Adrenal gland (tissue), 9 donors: ENCODE measurements at regions not wholly inside any gene's neighbourhood (a gene's known extent, or its start where the extent isn't known, plus 50 kb on each side); places are given as distances from the start of the nearest gene placed in this dataset.

Experiments
- DNase-seq, 7 donors: peaks; one replicate each; pipeline ENCODE4 v3.0.0-alpha.2; 2019 to 2020
- H3K27ac ChIP-seq, 5 donors: fragments of 200-600 bp; sonication (generic) in 4 of 5; 1 replicate in 3 of 5; 2 replicates in 2 of 5; pipeline versions ENCODE4 v1.5.1 to v1.8.0; 2016 to 2020; ENCODE audit warnings: mild to moderate bottlenecking in 1 of 5
- H3K27me3 ChIP-seq: fragments of 200-600 bp; 2 replicates; pipeline ENCODE4 v1.8.0; 2021
- H3K36me3 ChIP-seq, 2 donors: fragments of 200-600 bp; replicated peaks in 1 of 2; 1 replicate in 1 of 2; 2 replicates in 1 of 2; pipeline versions ENCODE4 v1.5.1 to v1.8.0; 2018 to 2022
- H3K4me1 ChIP-seq, 2 donors: fragments of 200-600 bp; replicated peaks in 1 of 2; 1 replicate in 1 of 2; 2 replicates in 1 of 2; pipeline versions ENCODE4 v1.5.1 to v1.8.0; 2018 to 2021
- H3K4me3 ChIP-seq, 4 donors: fragments of 200-600 bp; sonication (generic) in 3 of 4; one replicate each; pipeline ENCODE4 v1.5.1; 2016 to 2018
- H3K9me3 ChIP-seq, 3 donors: fragments of 200-600 bp; sonication (generic) in 1 of 3; replicated peaks in 1 of 3; 1 replicate in 2 of 3; 2 replicates in 1 of 3; pipeline versions ENCODE4 v1.5.1 to v1.8.0; 2016 to 2021
- CTCF ChIP-seq, 6 experiments: fragments of 450-650 bp in 4 of 6; fragments of 200-600 bp in 2 of 6; sonication (generic) in 1 of 6; IDR thresholded peaks; 1 replicate in 5 of 6; 2 replicates in 1 of 6; pipeline versions ENCODE4 v1.5.1 to v1.8.0; 2016 to 2021; ENCODE audit warnings: antibody characterized with exemption in 6 of 6, mild to moderate bottlenecking in 2 of 6, moderate library complexity in 1 of 6
- POLR2A ChIP-seq, 2 donors: fragments of 450-650 bp; IDR thresholded peaks; one replicate each; pipeline ENCODE4 v1.6.1; 2017; ENCODE audit warnings: antibody characterized with exemption in 2 of 2, mild to moderate bottlenecking in 2 of 2, moderate library complexity in 1 of 2
- WGBS, 4 donors: extraction: QIAGEN DNeasy Blood & Tissue Kit in 2 of 4; methylation state at CpG; one replicate each; pipeline versions ENCODE4 v1.1.5 to v1.1.7; 2013 to 2017; 5-methylcytosine and 5-hydroxymethylcytosine counted together
- intact Hi-C, 2 donors: fragments of 100-400 bp; cut with DNase I; formaldehyde crosslinking; loops; one replicate each; pipeline versions ENCODE4 v1.14.1 to v1.15.0; 2022 to 2023
- donor health status: healthy with polysubstance abuse.
- donor health status: Bipolar disorder and iron deficiency.
- donor health status: DM: yes; HTN: yes; CAD: no.
- donor health status: DM: no; HTN: no; CAD: no.
- donor health status: DM: no; HTN: no; CAD: no.

- intact Hi-C loops, result no loop called here
- Histone ChIP-seq H3K9me3 (no peaks in the 10 kb centered on the region), H3K4me3 (no peak overlapping the region), H3K36me3 (no peaks in the 10 kb centered on the region), H3K4me1 (no peaks in the 10 kb centered on the region), H3K27me3 (no peaks in the 10 kb centered on the region), H3K27ac (no peak overlapping the region)
- WGBS, 4 donors, result 73 to 77% (median 76%) methylated on average over 6 of the region's 6 CpGs
- peak in 1 of 7 donors; percentile 1 for DNase-seq
- no peak for TF ChIP-seq POLR2A (IDR thresholded peaks at IDR 0.05)
- no peak for TF ChIP-seq CTCF (IDR thresholded peaks at IDR 0.05)
These were observed 198.2 kb downstream of the ERMARD start for GRCh38 chr6:169949511-169950097.

GRCh38 chr6:169946971-169947370 lies 195.5 kb downstream of the ERMARD start:
- Histone ChIP-seq H3K4me3 (no peak overlapping the region), H3K9me3 (peaks cover 0 to 7% (median 0%) of the 10 kb centered on the region in 3 donors), H3K27me3 (no peaks in the 10 kb centered on the region), H3K4me1 (no peaks in the 10 kb centered on the region), H3K36me3 (no peaks in the 10 kb centered on the region), H3K27ac (no peak overlapping the region)
- WGBS, 4 donors, result 31 to 42% (median 40%) methylated on average over 1 of the region's 1 CpG
- intact Hi-C loops, result no loop called here
- DNase-seq, result no peak
- TF ChIP-seq POLR2A (IDR thresholded peaks at IDR 0.05), result no peak
- TF ChIP-seq CTCF (IDR thresholded peaks at IDR 0.05), result no peak

- intact Hi-C loops, result no loop called here
- Histone ChIP-seq H3K36me3 (no peaks in the 10 kb centered on the region), H3K27me3 (no peaks in the 10 kb centered on the region), H3K27ac (no peak overlapping the region), H3K4me3 (no peak overlapping the region), H3K4me1 (no peaks in the 10 kb centered on the region), H3K9me3 (peaks cover 0 to 7% (median 0%) of the 10 kb centered on the region in 3 donors)
- WGBS, 4 donors, result 47 to 68% (median 56%) methylated on average over 3 of the region's 3 CpGs
- peak in 1 of 7 donors; percentile 7 for DNase-seq
- TF ChIP-seq CTCF (IDR thresholded peaks at IDR 0.05) (no peak), POLR2A (IDR thresholded peaks at IDR 0.05) (no peak)
These were observed 193.7 kb downstream of the ERMARD start for GRCh38 chr6:169945117-169945516.

- Histone ChIP-seq H3K4me3 (no peak overlapping the region), H3K27me3 (no peaks in the 10 kb centered on the region), H3K9me3 (peaks cover 0 to 7% (median 0%) of the 10 kb centered on the region in 3 donors), H3K27ac (no peak overlapping the region), H3K4me1 (no peaks in the 10 kb centered on the region), H3K36me3 (no peaks in the 10 kb centered on the region)
- TF ChIP-seq POLR2A (IDR thresholded peaks at IDR 0.05), result no peak
- no peak for TF ChIP-seq CTCF (IDR thresholded peaks at IDR 0.05)
- intact Hi-C loops, result no loop called here
- DNase-seq, result no peak
These were observed 193.0 kb downstream of the ERMARD start for GRCh38 chr6:169944415-169944814.
